ENCODE measurements at regions not wholly inside any gene's neighbourhood (a gene's known extent, or its start where the extent isn't known, plus 50 kb on each side); places are given as distances from the start of the nearest gene placed in this dataset.

- Histone ChIP-seq H3K36me3 (ENCODE audit: low read depth, low read length) (no peaks in the 10 kb centered on the region; the same call in 1 of the 2 replicates), H3K9me2 (replicated peaks; ENCODE audit: low read length) (no peaks in the 10 kb centered on the region), H3K4me1 (ENCODE audit: insufficient read depth, low read length) (0 out of 2 replicates have a peak, but pooled peaks cover 7% of the 10 kb centered on the region), H4K20me1 (ENCODE audit: low read length) (no peaks in the 10 kb centered on the region), H3K27ac (ENCODE audit: low read length) (no peak overlapping the region), H3K9me3 (ENCODE audit: low read length) (no peaks in the 10 kb centered on the region), H3K4me2 (ENCODE audit: low read length) (no peak overlapping the region), H3K9ac (ENCODE audit: low read length) (no peak overlapping the region), H3F3A (ENCODE audit: low read length, unreplicated experiment) (no peaks in the 10 kb centered on the region), H3K79me2 (ENCODE audit: low read length) (no peaks in the 10 kb centered on the region), H3K4me3 (ENCODE audit: low read length) (no peak overlapping the region), H3K27me3 (ENCODE audit: low read length) (no peaks in the 10 kb centered on the region), H2AFZ (ENCODE audit: low read length) (no peak overlapping the region)
- POLR2A ChIA-PET (ENCODE audit: unreplicated experiment) = interaction anchor here (0.7 kb wide), 1 partner anchor 21 kb away, joined by 5 read pairs; no protein-coding TSS in a partner anchor
- TF ChIP-seq EZH2 (IDR thresholded peaks at IDR 0.05; ENCODE audit: low read length, unreplicated experiment) = no peak
- TF ChIP-seq, protein P1, sequence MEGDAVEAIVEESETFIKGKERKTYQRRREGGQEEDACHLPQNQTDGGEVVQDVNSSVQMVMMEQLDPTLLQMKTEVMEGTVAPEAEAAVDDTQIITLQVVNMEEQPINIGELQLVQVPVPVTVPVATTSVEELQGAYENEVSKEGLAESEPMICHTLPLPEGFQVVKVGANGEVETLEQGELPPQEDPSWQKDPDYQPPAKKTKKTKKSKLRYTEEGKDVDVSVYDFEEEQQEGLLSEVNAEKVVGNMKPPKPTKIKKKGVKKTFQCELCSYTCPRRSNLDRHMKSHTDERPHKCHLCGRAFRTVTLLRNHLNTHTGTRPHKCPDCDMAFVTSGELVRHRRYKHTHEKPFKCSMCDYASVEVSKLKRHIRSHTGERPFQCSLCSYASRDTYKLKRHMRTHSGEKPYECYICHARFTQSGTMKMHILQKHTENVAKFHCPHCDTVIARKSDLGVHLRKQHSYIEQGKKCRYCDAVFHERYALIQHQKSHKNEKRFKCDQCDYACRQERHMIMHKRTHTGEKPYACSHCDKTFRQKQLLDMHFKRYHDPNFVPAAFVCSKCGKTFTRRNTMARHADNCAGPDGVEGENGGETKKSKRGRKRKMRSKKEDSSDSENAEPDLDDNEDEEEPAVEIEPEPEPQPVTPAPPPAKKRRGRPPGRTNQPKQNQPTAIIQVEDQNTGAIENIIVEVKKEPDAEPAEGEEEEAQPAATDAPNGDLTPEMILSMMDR (conservative IDR thresholded peaks at IDR 0.05; ENCODE audit: low read depth, low read length) = no peak
- no peak for TF ChIP-seq EZH2phosphoT487 (IDR thresholded peaks at IDR 0.05; ENCODE audit: borderline replicate concordance, low read length)
- CTCF ChIA-PET = no interaction called here
- DNase-seq (no peak), ATAC-seq (no peak)
- intact Hi-C loops (cut with micrococcal nuclease) = no loop called here
- BruUV-seq (replicated peaks) = no TSS peak
Observed at GRCh38 chr5:42927730-42928129, 112.4 kb downstream of the ANXA2R start.

- H3K27me3 ChIP-seq (ENCODE audit: low read length) = no peaks in the 10 kb centered on the region
- TF ChIP-seq EZH2 (IDR thresholded peaks at IDR 0.05; ENCODE audit: low read length, unreplicated experiment) = no peak
- TF ChIP-seq, protein P1 (conservative IDR thresholded peaks at IDR 0.05; ENCODE audit: low read depth, low read length) = no peak
- TF ChIP-seq EZH2phosphoT487 (IDR thresholded peaks at IDR 0.05; ENCODE audit: borderline replicate concordance, low read length) = no peak
- H3K36me3 ChIP-seq (ENCODE audit: low read depth, low read length) = no peaks in the 10 kb centered on the region
- no peaks in the 10 kb centered on the region for H3F3A ChIP-seq (ENCODE audit: low read length, unreplicated experiment)
- no peak overlapping the region for H3K4me3 ChIP-seq (ENCODE audit: low read length)
- DNase-seq (no peak), ATAC-seq (no peak)
- ChIA-PET POLR2A (ENCODE audit: unreplicated experiment) (no interaction called here), CTCF (no interaction called here)
- no peaks in the 10 kb centered on the region for H4K20me1 ChIP-seq (ENCODE audit: low read length)
- no peak overlapping the region for H2AFZ ChIP-seq (ENCODE audit: low read length)
- no TSS peak for BruUV-seq (replicated peaks)
- no peaks in the 10 kb centered on the region for H3K4me1 ChIP-seq (ENCODE audit: insufficient read depth, low read length)
- H3K9me3 ChIP-seq (ENCODE audit: low read length) = no peaks in the 10 kb centered on the region
- H3K79me2 ChIP-seq (ENCODE audit: low read length) = no peaks in the 10 kb centered on the region
- H3K9ac ChIP-seq (ENCODE audit: low read length) = no peak overlapping the region
- intact Hi-C loops (cut with micrococcal nuclease) = no loop called here
- no peak overlapping the region for H3K27ac ChIP-seq (ENCODE audit: low read length)
- no peak overlapping the region for H3K4me2 ChIP-seq (ENCODE audit: low read length)
- H3K9me2 ChIP-seq (replicated peaks; ENCODE audit: low read length) = no peaks in the 10 kb centered on the region
Observed at GRCh38 chr5:42924686-42925085, 113.0 kb upstream of the SELENOP start.

DNA sequence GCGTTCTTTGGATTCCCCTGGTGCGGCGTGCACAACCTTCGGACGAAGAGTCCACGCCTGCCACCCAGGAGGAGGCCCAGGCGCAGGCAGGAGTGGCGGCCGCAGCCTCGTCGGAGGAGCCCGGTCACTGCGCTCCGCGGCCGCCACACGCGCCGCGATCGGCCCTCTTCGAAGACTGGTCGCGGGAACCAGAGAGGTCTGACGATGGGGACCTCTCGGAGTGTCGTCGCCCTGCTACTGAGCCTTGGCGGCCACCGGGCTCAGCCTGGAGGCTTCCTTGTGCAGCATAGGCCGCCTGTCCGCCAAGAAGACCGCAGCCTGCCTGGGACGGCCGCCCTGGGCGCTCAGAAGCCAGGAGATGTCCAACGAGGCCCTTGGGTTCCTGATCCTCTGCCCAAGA lies 112.5 kb upstream of the SELENOP start:
- POLR2A ChIA-PET (ENCODE audit: unreplicated experiment) = no interaction called here
- no peaks in the 10 kb centered on the region for H3K36me3 ChIP-seq (ENCODE audit: low read depth, low read length)
- H3K27me3 ChIP-seq (ENCODE audit: low read length) = no peaks in the 10 kb centered on the region
- TF ChIP-seq EZH2 (IDR thresholded peaks at IDR 0.05; ENCODE audit: low read length, unreplicated experiment) = no peak
- DNase-seq (no peak), ATAC-seq (no peak)
- H2AFZ ChIP-seq (ENCODE audit: low read length) = no peak overlapping the region
- H3K9me3 ChIP-seq (ENCODE audit: low read length) = no peaks in the 10 kb centered on the region
- intact Hi-C loops (cut with micrococcal nuclease) = no loop called here
- no TSS peak for BruUV-seq (replicated peaks)
- H3K4me3 ChIP-seq (ENCODE audit: low read length) = no peak overlapping the region
- no peak overlapping the region for H3K27ac ChIP-seq (ENCODE audit: low read length)
- H4K20me1 ChIP-seq (ENCODE audit: low read length) = no peaks in the 10 kb centered on the region
- H3K4me2 ChIP-seq (ENCODE audit: low read length) = no peak overlapping the region
- H3K9ac ChIP-seq (ENCODE audit: low read length) = no peak overlapping the region
- CTCF ChIA-PET = no interaction called here
- H3K4me1 ChIP-seq (ENCODE audit: insufficient read depth, low read length) = no peaks in the 10 kb centered on the region
- no peaks in the 10 kb centered on the region for H3F3A ChIP-seq (ENCODE audit: low read length, unreplicated experiment)
- no peaks in the 10 kb centered on the region for H3K79me2 ChIP-seq (ENCODE audit: low read length)
- no peaks in the 10 kb centered on the region for H3K9me2 ChIP-seq (replicated peaks; ENCODE audit: low read length)

Measured in PC-3 (cell line).